Neural progenitor cell (in vitro differentiated cells): ENCODE measurements at regions not wholly inside any gene's neighbourhood (a gene's known extent, or its start where the extent isn't known, plus 50 kb on each side); places are given as distances from the start of the nearest gene placed in this dataset.

Experiments
- EZH2 ChIP-seq: fragments of 200-600 bp; sonication (generic); IDR thresholded peaks from 2 replicates; pipeline ENCODE4 v1.6.1; 2017; ENCODE audit warnings: antibody characterized with exemption, mild to moderate bottlenecking, moderate library complexity
- TF ChIP-seq, protein P1 (sequence below): fragments of 200-600 bp; sonication (generic); IDR thresholded peaks from 2 replicates; pipeline ENCODE4 v1.5.1; 2017; ENCODE audit warnings: antibody characterized with exemption, mild to moderate bottlenecking

DNA sequence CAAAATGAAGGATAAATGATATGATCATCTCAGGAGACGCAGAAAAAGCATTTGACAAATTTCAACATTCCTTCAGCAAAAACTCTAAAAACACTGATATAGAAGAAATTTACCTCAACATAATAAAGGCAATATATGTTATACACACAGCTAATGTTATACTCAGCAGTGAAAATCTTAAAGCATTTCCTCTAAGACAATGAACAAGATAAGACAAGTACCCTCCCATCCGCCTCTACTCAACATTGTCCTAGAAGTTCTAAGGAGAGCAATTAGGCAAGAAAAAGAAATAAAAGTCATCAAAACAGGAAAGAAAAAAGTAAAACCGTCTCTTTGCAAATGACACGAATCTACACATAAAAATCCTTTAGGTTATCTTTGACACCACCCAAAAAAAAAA, 1432.8 kb downstream of the CDH11 start:
- no peak for TF ChIP-seq EZH2
- TF ChIP-seq, protein P1, sequence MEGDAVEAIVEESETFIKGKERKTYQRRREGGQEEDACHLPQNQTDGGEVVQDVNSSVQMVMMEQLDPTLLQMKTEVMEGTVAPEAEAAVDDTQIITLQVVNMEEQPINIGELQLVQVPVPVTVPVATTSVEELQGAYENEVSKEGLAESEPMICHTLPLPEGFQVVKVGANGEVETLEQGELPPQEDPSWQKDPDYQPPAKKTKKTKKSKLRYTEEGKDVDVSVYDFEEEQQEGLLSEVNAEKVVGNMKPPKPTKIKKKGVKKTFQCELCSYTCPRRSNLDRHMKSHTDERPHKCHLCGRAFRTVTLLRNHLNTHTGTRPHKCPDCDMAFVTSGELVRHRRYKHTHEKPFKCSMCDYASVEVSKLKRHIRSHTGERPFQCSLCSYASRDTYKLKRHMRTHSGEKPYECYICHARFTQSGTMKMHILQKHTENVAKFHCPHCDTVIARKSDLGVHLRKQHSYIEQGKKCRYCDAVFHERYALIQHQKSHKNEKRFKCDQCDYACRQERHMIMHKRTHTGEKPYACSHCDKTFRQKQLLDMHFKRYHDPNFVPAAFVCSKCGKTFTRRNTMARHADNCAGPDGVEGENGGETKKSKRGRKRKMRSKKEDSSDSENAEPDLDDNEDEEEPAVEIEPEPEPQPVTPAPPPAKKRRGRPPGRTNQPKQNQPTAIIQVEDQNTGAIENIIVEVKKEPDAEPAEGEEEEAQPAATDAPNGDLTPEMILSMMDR = no peak
